ENCODE measurements at regions not wholly inside any gene's neighbourhood (a gene's known extent, or its start where the extent isn't known, plus 50 kb on each side); places are given as distances from the start of the nearest gene placed in this dataset.

- TF ChIP-seq CTCF (IDR thresholded peaks at IDR 0.05 in 2 of 3, conservative IDR thresholded peaks at IDR 0.05 in 1 of 3; ENCODE audit: borderline replicate concordance in 1 of 3, insufficient read depth in 1 of 3, low read depth in 2 of 3, low read length in 2 of 3), result no peak
- no peak for TF ChIP-seq POLR2A (IDR thresholded peaks at IDR 0.05; ENCODE audit: borderline replicate concordance, extremely low read depth, insufficient read depth, insufficient read length)
- no peak for TF ChIP-seq POLR2AphosphoS5 (IDR thresholded peaks at IDR 0.05; ENCODE audit: low read depth, low read length)
- TF ChIP-seq, protein P1, sequence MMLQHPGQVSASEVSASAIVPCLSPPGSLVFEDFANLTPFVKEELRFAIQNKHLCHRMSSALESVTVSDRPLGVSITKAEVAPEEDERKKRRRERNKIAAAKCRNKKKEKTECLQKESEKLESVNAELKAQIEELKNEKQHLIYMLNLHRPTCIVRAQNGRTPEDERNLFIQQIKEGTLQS (IDR thresholded peaks at IDR 0.05), result no peak
- no peak for TF ChIP-seq EZH2 (IDR thresholded peaks at IDR 0.05)
- no peak for TF ChIP-seq MAX (IDR thresholded peaks at IDR 0.05)
- TF ChIP-seq REST (IDR thresholded peaks at IDR 0.05; ENCODE audit: low read depth), result no peak
- no peak for TF ChIP-seq EZH2phosphoT487 (IDR thresholded peaks at IDR 0.05; ENCODE audit: borderline replicate concordance)
- TF ChIP-seq EGR1 (IDR thresholded peaks at IDR 0.05; ENCODE audit: low read depth), result no peak
- no peak for TF ChIP-seq TCF7L2 (IDR thresholded peaks at IDR 0.05; ENCODE audit: borderline replicate concordance, extremely low read depth, insufficient read depth, insufficient read length)
- TF ChIP-seq ZNF274 (IDR thresholded peaks at IDR 0.05; ENCODE audit: low read depth, low read length), result no peak
- TF ChIP-seq SIN3A (IDR thresholded peaks at IDR 0.05; ENCODE audit: low read depth), result no peak
- TF ChIP-seq SRF (IDR thresholded peaks at IDR 0.05; ENCODE audit: low read depth), result no peak
Measured at GRCh38 chr9:18350036-18350435, 123.9 kb upstream of the ADAMTSL1 start.
